Nephron (organoid): ENCODE measurements at regions not wholly inside any gene's neighbourhood (a gene's known extent, or its start where the extent isn't known, plus 50 kb on each side); places are given as distances from the start of the nearest gene placed in this dataset.

Source experiments
- H3K27ac Mint-ChIP-seq, 3 experiments: 2 replicates each; pipeline ENCODE4 v1.8.0; 2020; ENCODE audit warnings: mixed read lengths in 3 of 3, mild to moderate bottlenecking in 2 of 3, moderate library complexity in 1 of 3
- H3K27me3 Mint-ChIP-seq: 2 replicates; pipeline ENCODE4 v1.8.0; 2021; ENCODE audit warnings: low read depth, mild to moderate bottlenecking, moderate library complexity, mixed read lengths
- H3K36me3 Mint-ChIP-seq: 2 replicates; pipeline ENCODE4 v1.8.0; 2020; ENCODE audit warnings: low read depth, mixed read lengths
- H3K4me1 Mint-ChIP-seq: 2 replicates; pipeline ENCODE4 v1.8.0; 2020; ENCODE audit warnings: mixed read lengths
- H3K4me3 Mint-ChIP-seq, 3 experiments: 2 replicates each; pipeline ENCODE4 v1.8.0; 2020; ENCODE audit warnings: mild to moderate bottlenecking in 3 of 3, mixed read lengths in 3 of 3, moderate library complexity in 2 of 3
- H3K9me3 Mint-ChIP-seq: 2 replicates; pipeline ENCODE4 v1.8.0; 2020; ENCODE audit warnings: mixed read lengths
- CTCF ChIP-seq, 3 experiments: fragments of 200-600 bp; sonication (generic); IDR thresholded peaks; one replicate each; pipeline ENCODE4 v1.5.0; 2021; ENCODE audit warnings: antibody characterized with exemption in 3 of 3; ENCODE audit not compliant: unreplicated experiment in 3 of 3

GRCh38 chr13:44281252-44282000, 92.2 kb upstream of the SERP2 start:
- Mint-ChIP-seq H3K27me3 (peaks cover 11% of the 10 kb centered on the region), H3K36me3 (no peaks in the 10 kb centered on the region)

GRCh38 chr13:44283600-44283999, 90.0 kb upstream of the SERP2 start:
- Mint-ChIP-seq H3K4me1 (peaks cover 33% of the 10 kb centered on the region), H3K27me3 (peaks cover 13% of the 10 kb centered on the region), H3K4me3 (no peak overlapping the region), H3K36me3 (no peaks in the 10 kb centered on the region), H3K9me3 (no peaks in the 10 kb centered on the region), H3K27ac (peak overlapping the region in 2 of 3 experiments; percentile 31 to 86)
- TF ChIP-seq CTCF (IDR thresholded peaks at IDR 0.05; ENCODE audit: unreplicated experiment in 3 of 3), result no peak

More at GRCh38 chr13:44281252-44282000, 92.2 kb upstream of the SERP2 start:
- no peaks in the 10 kb centered on the region for H3K9me3 Mint-ChIP-seq
- peak overlapping the region; percentile 40 to 92 (median 86) for H3K27ac Mint-ChIP-seq
- H3K4me1 Mint-ChIP-seq, result peaks cover 33% of the 10 kb centered on the region
- H3K4me3 Mint-ChIP-seq, result no peak overlapping the region
- no peak for TF ChIP-seq CTCF (IDR thresholded peaks at IDR 0.05; ENCODE audit: unreplicated experiment in 3 of 3)

- Mint-ChIP-seq H3K9me3 (no peaks in the 10 kb centered on the region), H3K27me3 (peaks cover 8% of the 10 kb centered on the region), H3K27ac (peak overlapping the region in 2 of 3 experiments; percentile 71 to 73), H3K4me1 (peaks cover 38% of the 10 kb centered on the region), H3K4me3 (no peak overlapping the region), H3K36me3 (no peaks in the 10 kb centered on the region)
- no peak for TF ChIP-seq CTCF (IDR thresholded peaks at IDR 0.05; ENCODE audit: unreplicated experiment in 3 of 3)
These were observed 85.7 kb upstream of the SERP2 start for GRCh38 chr13:44287958-44288357.

GRCh38 chr13:44292545-44292944, 81.1 kb upstream of the SERP2 start:
- Mint-ChIP-seq H3K4me1 (peaks cover 46% of the 10 kb centered on the region), H3K27ac (peak overlapping the region in 1 of 3 experiments; percentile 55), H3K27me3 (peaks cover 8% of the 10 kb centered on the region), H3K4me3 (no peak overlapping the region), H3K36me3 (no peaks in the 10 kb centered on the region), H3K9me3 (no peaks in the 10 kb centered on the region)
- TF ChIP-seq CTCF (IDR thresholded peaks at IDR 0.05; ENCODE audit: unreplicated experiment in 3 of 3), result no peak

- no peaks in the 10 kb centered on the region for H3K9me3 Mint-ChIP-seq
- H3K4me1 Mint-ChIP-seq, result peaks cover 41% of the 10 kb centered on the region
- H3K27ac Mint-ChIP-seq, result peak overlapping the region in 1 of 3 experiments; percentile 32
- H3K4me3 Mint-ChIP-seq, result no peak overlapping the region
- no peak for TF ChIP-seq CTCF (IDR thresholded peaks at IDR 0.05; ENCODE audit: unreplicated experiment in 3 of 3)
- H3K27me3 Mint-ChIP-seq, result peaks cover 8% of the 10 kb centered on the region
- no peaks in the 10 kb centered on the region for H3K36me3 Mint-ChIP-seq
These were observed 80.2 kb upstream of the SERP2 start for GRCh38 chr13:44293374-44293773.
